GM12865 (cell line): ENCODE measurements at regions not wholly inside any gene's neighbourhood (a gene's known extent, or its start where the extent isn't known, plus 50 kb on each side); places are given as distances from the start of the nearest gene placed in this dataset.

Source experiments
- DNase-seq: peaks from one replicate; pipeline ENCODE4 v3.0.0; 2010; ENCODE audit warnings: low read depth
- H3K4me3 ChIP-seq: 2 replicates; pipeline ENCODE4 v1.5.1; 2011; ENCODE audit warnings: mild to moderate bottlenecking, low read depth, low read length, control low read depth
- CTCF ChIP-seq: IDR thresholded peaks from 2 replicates; pipeline ENCODE4 v1.5.1; 2011; ENCODE audit warnings: low read length, control low read depth, low read depth, inconsistent platforms; ENCODE audit not compliant: insufficient read depth; ENCODE audit errors: missing control alignments

- no peak overlapping the region for H3K4me3 ChIP-seq
- no peak for DNase-seq
- no peak for TF ChIP-seq CTCF
Measured at GRCh38 chr1:101603726-101604125, 366.9 kb downstream of the S1PR1 start.

- no peak overlapping the region for H3K4me3 ChIP-seq
- TF ChIP-seq CTCF = no peak
- no peak for DNase-seq
Measured at GRCh38 chr1:101605878-101606277, 369.1 kb downstream of the S1PR1 start.

GRCh38 chr1:101613546-101613945 lies 376.7 kb downstream of the S1PR1 start:
- H3K4me3 ChIP-seq = no peak overlapping the region
- no peak for DNase-seq
- no peak for TF ChIP-seq CTCF

GRCh38 chr1:101618900-101619299 lies 377.8 kb downstream of the OLFM3 start:
- H3K4me3 ChIP-seq = no peak overlapping the region
- DNase-seq = no peak
- TF ChIP-seq CTCF = no peak

GRCh38 chr1:101632548-101633272 lies 364.0 kb downstream of the OLFM3 start:
- no peak for DNase-seq
- no peak for TF ChIP-seq CTCF
- no peak overlapping the region for H3K4me3 ChIP-seq

- DNase-seq = no peak
- no peak overlapping the region for H3K4me3 ChIP-seq
- no peak for TF ChIP-seq CTCF
Measured at GRCh38 chr1:101645810-101646209, 350.9 kb downstream of the OLFM3 start.

GRCh38 chr1:101652484-101652883 lies 344.2 kb downstream of the OLFM3 start:
- TF ChIP-seq CTCF = no peak
- H3K4me3 ChIP-seq = no peak overlapping the region
- no peak for DNase-seq
